ENCODE measurements at regions not wholly inside any gene's neighbourhood (a gene's known extent, or its start where the extent isn't known, plus 50 kb on each side); places are given as distances from the start of the nearest gene placed in this dataset.

- BruUV-seq (replicated peaks): no TSS peak
- H3K27me3 ChIP-seq (ENCODE audit: control insufficient read depth in 2 of 2, insufficient read depth in 2 of 2, low read length in 2 of 2): peaks cover 5 to 8% of the 10 kb centered on the region in 2 experiments
- H3K4me1 ChIP-seq (ENCODE audit: control insufficient read depth, extremely low read depth, insufficient read depth, low read length): no peaks in the 10 kb centered on the region
- no peaks in the 10 kb centered on the region for H3K36me3 ChIP-seq (ENCODE audit: control insufficient read depth in 2 of 2, extremely low read depth in 1 of 2, insufficient read depth in 2 of 2, low read length in 2 of 2)
- no peaks in the 10 kb centered on the region for H3K79me2 ChIP-seq (ENCODE audit: control insufficient read depth, insufficient read depth, low read length)
- ChIA-PET CTCF (interaction anchor here (1.0 to 1.6 kb wide), 6 partner anchors 9 to 1139 kb away, joined by 3 to 7 read pairs (median 4); no protein-coding TSS in a partner anchor), POLR2A (no interaction called here)
- no peak overlapping the region for H3K9ac ChIP-seq (replicated peaks; ENCODE audit: extremely low read depth, insufficient read depth, low read length)
- H4K20me1 ChIP-seq (replicated peaks; ENCODE audit: control insufficient read depth, extremely low read depth, insufficient read depth, low read length): no peaks in the 10 kb centered on the region
- TF ChIP-seq GATA2 (IDR thresholded peaks at IDR 0.05; ENCODE audit: insufficient read depth, insufficient read length, low read depth, low read length): no peak
- no peak for TF ChIP-seq JUN (IDR thresholded peaks at IDR 0.05; ENCODE audit: borderline replicate concordance, insufficient read depth, insufficient read length, low read depth)
- TF ChIP-seq EZH2 (IDR thresholded peaks at IDR 0.05; ENCODE audit: borderline replicate concordance, low read depth, low read length, severe bottlenecking): no peak
- intact Hi-C loops (cut with micrococcal nuclease) (no loop called here), dilution Hi-C loops (cut with MboI; ENCODE audit: extremely low pct_ligation_motif_present, low sequenced_read_pairs) (no loop called here)
- H3K4me3 ChIP-seq (replicated peaks in 1 of 3; ENCODE audit: insufficient read depth in 1 of 3, low read depth in 1 of 3, low read length in 3 of 3): no peak overlapping the region
- H2AFZ ChIP-seq (ENCODE audit: low read depth, low read length): no peak overlapping the region
- no peak overlapping the region for H3K27ac ChIP-seq (ENCODE audit: insufficient read depth, low read depth, low read length)
- no peak overlapping the region for H3K4me2 ChIP-seq (ENCODE audit: insufficient read depth, low read length)
- DNase-seq (ENCODE audit: low read depth, low spot score) (no peak), FAIRE-seq (no peak)
- H3K9me3 ChIP-seq (replicated peaks; ENCODE audit: control insufficient read depth, insufficient read depth, low read length): no peaks in the 10 kb centered on the region
- H3K9me1 ChIP-seq (replicated peaks; ENCODE audit: control insufficient read depth, extremely low read depth, insufficient read depth, low read length): no peaks in the 10 kb centered on the region
Observed at GRCh38 chr19:40932008-40932959, 50.3 kb upstream of the CYP2A7 start.

Measured in endothelial cell of umbilical vein (primary cell).